ENCODE measurements at regions not wholly inside any gene's neighbourhood (a gene's known extent, or its start where the extent isn't known, plus 50 kb on each side); places are given as distances from the start of the nearest gene placed in this dataset.
"Not testable (repeated sequence)": the region's sequence is repeated elsewhere in the genome, so short reads cannot be mapped to it uniquely, and the experiment has no call there.

GRCh38 chr14:105645389-105645788 lies 119.0 kb downstream of the TMEM121 start:
- not testable (repeated sequence) for TF ChIP-seq PAX5 (IDR thresholded peaks at IDR 0.05; ENCODE audit: insufficient read depth, low read length, severe bottlenecking); POLR2A (IDR thresholded peaks at IDR 0.05; ENCODE audit: low read depth, low read length); POLR2AphosphoS5 (IDR thresholded peaks at IDR 0.05; ENCODE audit: low read depth, low read length)
